MM.1S (cell line): ENCODE measurements at regions not wholly inside any gene's neighbourhood (a gene's known extent, or its start where the extent isn't known, plus 50 kb on each side); places are given as distances from the start of the nearest gene placed in this dataset.

ENCODE experiments used
- DNase-seq: peaks from one replicate; pipeline ENCODE4 v3.0.0-alpha.2; 2015
- H2AFZ ChIP-seq: fragments of 300-600 bp; sonication (generic); 2 replicates; pipeline ENCODE4 v1.6.0; 2016; ENCODE audit warnings: antibody characterized with exemption, low read length
- H3F3A ChIP-seq: fragments of 300-600 bp; sonication (generic); 2 replicates; pipeline ENCODE4 v1.6.1; 2016; ENCODE audit warnings: mild to moderate bottlenecking, antibody characterized with exemption, low read length, moderate library complexity, mixed read lengths; ENCODE audit not compliant: insufficient read depth
- H3K27ac ChIP-seq: fragments of 300-600 bp; sonication (generic); 2 replicates; pipeline ENCODE4 v1.5.1; 2016; ENCODE audit warnings: mild to moderate bottlenecking, low read length
- H3K27me3 ChIP-seq: fragments of 300-600 bp; sonication (generic); replicated peaks from 2 replicates; pipeline ENCODE4 v1.6.0; 2016; ENCODE audit warnings: low read length; ENCODE audit not compliant: insufficient read depth
- H3K36me3 ChIP-seq: fragments of 300-600 bp; sonication (generic); replicated peaks from 2 replicates; pipeline ENCODE4 v1.6.1; 2016; ENCODE audit warnings: mild to moderate bottlenecking, low read length, mixed read lengths; ENCODE audit not compliant: insufficient read depth
- H3K4me1 ChIP-seq: fragments of 300-600 bp; sonication (generic); 2 replicates; pipeline ENCODE4 v1.6.1; 2016; ENCODE audit warnings: low read length, mixed read lengths
- H3K4me2 ChIP-seq: fragments of 300-600 bp; sonication (generic); 2 replicates; pipeline ENCODE4 v1.6.0; 2016; ENCODE audit warnings: low read depth, low read length
- H3K4me3 ChIP-seq: fragments of 300-600 bp; sonication (generic); 2 replicates; pipeline ENCODE4 v1.5.1; 2016; ENCODE audit warnings: low read length, mixed read lengths
- H3K79me2 ChIP-seq: fragments of 300-600 bp; sonication (generic); 2 replicates; pipeline ENCODE4 v1.6.1; 2016; ENCODE audit warnings: mixed run types, low read length, mixed read lengths
- H3K9ac ChIP-seq: fragments of 300-600 bp; sonication (generic); 2 replicates; pipeline ENCODE4 v1.6.1; 2016; ENCODE audit warnings: low read length, mixed read lengths
- H3K9me2 ChIP-seq: fragments of 300-600 bp; sonication (generic); replicated peaks from 2 replicates; pipeline ENCODE4 v1.6.1; 2016; ENCODE audit warnings: mild to moderate bottlenecking, low read length, mixed read lengths; ENCODE audit not compliant: insufficient read depth
- H3K9me3 ChIP-seq: fragments of 300-600 bp; sonication (generic); replicated peaks from 2 replicates; pipeline ENCODE4 v1.6.1; 2016; ENCODE audit warnings: mild to moderate bottlenecking, low read length, mixed read lengths; ENCODE audit not compliant: insufficient read depth
- H4K20me1 ChIP-seq: fragments of 300-600 bp; sonication (generic); 2 replicates; pipeline ENCODE4 v1.6.1; 2016; ENCODE audit warnings: mild to moderate bottlenecking, low read length, moderate library complexity, mixed read lengths; ENCODE audit not compliant: insufficient read depth
- CTCF ChIP-seq: fragments of 300-600 bp; sonication (generic); IDR thresholded peaks from 2 replicates; pipeline ENCODE4 v1.5.1; 2016; ENCODE audit warnings: antibody characterized with exemption, low read length, mixed read lengths
- EZH2 ChIP-seq: fragments of 300-600 bp; sonication (generic); optimal IDR thresholded peaks from 2 replicates; pipeline ENCODE3; 2017; ENCODE audit warnings: low read depth, mild to moderate bottlenecking, antibody characterized with exemption, low read length, mixed read lengths
- EZH2phosphoT487 ChIP-seq: fragments of 300-600 bp; sonication (generic); IDR thresholded peaks from 2 replicates; pipeline ENCODE4 v1.6.1; 2018; ENCODE audit warnings: antibody characterized with exemption, low read length

- no peak overlapping the region for H2AFZ ChIP-seq
- H3K9ac ChIP-seq, result no peak overlapping the region
- H3F3A ChIP-seq, result no peaks in the 10 kb centered on the region
- H3K4me3 ChIP-seq, result no peak overlapping the region
- H3K27me3 ChIP-seq, result no peaks in the 10 kb centered on the region
- no peak overlapping the region for H3K4me2 ChIP-seq
- no peaks in the 10 kb centered on the region for H3K79me2 ChIP-seq
- no peaks in the 10 kb centered on the region for H3K9me3 ChIP-seq
- H3K9me2 ChIP-seq, result no peaks in the 10 kb centered on the region
- DNase-seq, result no peak
- H3K4me1 ChIP-seq, result peaks cover 4% of the 10 kb centered on the region; the same call in 1 of the 2 replicates
- H3K36me3 ChIP-seq, result no peaks in the 10 kb centered on the region
- H3K27ac ChIP-seq, result no peak overlapping the region
- no peak for TF ChIP-seq CTCF
- TF ChIP-seq EZH2phosphoT487, result no peak
- no peak for TF ChIP-seq EZH2
- H4K20me1 ChIP-seq, result no peaks in the 10 kb centered on the region
Observed at GRCh38 chr1:157189096-157189495, 50.9 kb upstream of the ETV3 start.
